ENCODE measurements at regions not wholly inside any gene's neighbourhood (a gene's known extent, or its start where the extent isn't known, plus 50 kb on each side); places are given as distances from the start of the nearest gene placed in this dataset.

- TF ChIP-seq CTCF (IDR thresholded peaks at IDR 0.05) (no peak), ZFX (IDR thresholded peaks at IDR 0.05; ENCODE audit: borderline replicate concordance) (no peak)
These were observed 183.8 kb upstream of the TCF21 start for GRCh38 chr6:133705066-133705465.
